Middle frontal gyrus (tissue), 1 donor: ENCODE measurements at regions not wholly inside any gene's neighbourhood (a gene's known extent, or its start where the extent isn't known, plus 50 kb on each side); places are given as distances from the start of the nearest gene placed in this dataset.
A peak's percentile ranks its signal among the peaks of the same experiment; 100 is the strongest.
"Not testable (repeated sequence)": the region's sequence is repeated elsewhere in the genome, so short reads cannot be mapped to it uniquely, and the experiment has no call there.

Experiments
- DNase-seq: peaks from one replicate; pipeline ENCODE4 v3.0.0-alpha.2; 2015; ENCODE audit warnings: low spot score; ENCODE audit errors: extremely low spot score

GRCh38 chr4:10831727-10832408, 147.3 kb upstream of the CLNK start:
- no peak for DNase-seq

GRCh38 chr4:10828918-10829538, 144.5 kb upstream of the CLNK start:
- DNase-seq = not testable (repeated sequence)

- no peak for DNase-seq
Observed at GRCh38 chr4:10821826-10822225, 137.3 kb upstream of the CLNK start.

- no peak for DNase-seq
Observed at GRCh38 chr4:10816571-10816970, 132.0 kb upstream of the CLNK start.

- DNase-seq = no peak
Observed at GRCh38 chr4:10811991-10812390, 127.4 kb upstream of the CLNK start.

GRCh38 chr4:10810411-10810810, 125.8 kb upstream of the CLNK start:
- DNase-seq = no peak

- no peak for DNase-seq
Observed at GRCh38 chr4:10809905-10810304, 125.3 kb upstream of the CLNK start.

- peak; percentile 47 for DNase-seq
Observed at GRCh38 chr4:10808591-10808990, 124.0 kb upstream of the CLNK start.

- no peak for DNase-seq
Observed at GRCh38 chr4:10806953-10807645, 122.5 kb upstream of the CLNK start.

- no peak for DNase-seq
Observed at GRCh38 chr4:10803713-10804343, 119.3 kb upstream of the CLNK start.

GRCh38 chr4:10787365-10787764, 102.8 kb upstream of the CLNK start:
- no peak for DNase-seq

- no peak for DNase-seq
Observed at GRCh38 chr4:10784621-10785020, 100.1 kb upstream of the CLNK start.

GRCh38 chr4:10783351-10783750, 98.8 kb upstream of the CLNK start:
- DNase-seq = no peak

- no peak for DNase-seq
Observed at GRCh38 chr4:10781805-10782204, 97.2 kb upstream of the CLNK start.

GRCh38 chr4:10780803-10781202, 96.2 kb upstream of the CLNK start:
- not testable (repeated sequence) for DNase-seq

- DNase-seq = not testable (repeated sequence)
Observed at GRCh38 chr4:10775132-10775531, 90.6 kb upstream of the CLNK start.

- DNase-seq = no peak
Observed at GRCh38 chr4:10773656-10774055, 89.1 kb upstream of the CLNK start.

GRCh38 chr4:10773010-10773409, 88.4 kb upstream of the CLNK start:
- DNase-seq = no peak

GRCh38 chr4:10765386-10765785, 80.8 kb upstream of the CLNK start:
- DNase-seq = no peak

- no peak for DNase-seq
Observed at GRCh38 chr4:10762561-10762960, 78.0 kb upstream of the CLNK start.

GRCh38 chr4:10761903-10762302, 77.3 kb upstream of the CLNK start:
- no peak for DNase-seq

- DNase-seq = no peak
Observed at GRCh38 chr4:10760086-10760485, 75.5 kb upstream of the CLNK start.
